PFSK-1 (cell line): ENCODE measurements at regions not wholly inside any gene's neighbourhood (a gene's known extent, or its start where the extent isn't known, plus 50 kb on each side); places are given as distances from the start of the nearest gene placed in this dataset.

ENCODE experiments used
- POLR2AphosphoS5 ChIP-seq: IDR thresholded peaks from 2 replicates; pipeline ENCODE4 v1.6.1; 2012; ENCODE audit warnings: low read depth, mild to moderate bottlenecking, control low read depth, low read length, moderate library complexity
- SIN3A ChIP-seq: IDR thresholded peaks from 2 replicates; pipeline ENCODE4 v1.6.1; 2012; ENCODE audit warnings: mild to moderate bottlenecking, low read length, moderate library complexity, borderline replicate concordance; ENCODE audit not compliant: insufficient read depth

DNA sequence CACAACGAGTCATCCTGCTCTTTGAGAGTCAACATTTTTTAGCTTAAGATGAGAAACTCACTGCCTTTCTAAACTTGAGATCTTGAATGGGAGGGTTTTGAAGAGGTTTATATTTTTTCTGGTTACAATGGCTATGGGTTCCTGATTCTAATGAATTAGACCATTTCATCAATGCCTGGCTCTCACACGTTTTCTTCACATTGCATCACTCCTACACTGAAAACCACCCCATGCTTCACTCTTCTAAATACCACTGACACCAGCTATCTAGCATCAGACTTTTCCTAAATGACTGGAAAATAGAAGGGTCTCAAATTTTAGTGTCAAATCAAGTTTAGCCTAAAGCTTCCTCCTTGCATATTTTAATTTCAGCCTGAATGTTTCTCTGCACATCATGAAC is 606.1 kb upstream of the USP24 start:
- TF ChIP-seq POLR2AphosphoS5 (no peak), SIN3A (no peak)
